IMR-90 (cell line): ENCODE measurements at regions not wholly inside any gene's neighbourhood (a gene's known extent, or its start where the extent isn't known, plus 50 kb on each side); places are given as distances from the start of the nearest gene placed in this dataset.

Experiments used
- ATAC-seq: fragments of 200-7000 bp; cut with Tn5 transposase; 2 replicates; pipeline ENCODE4 v1.9.1; 2020; ENCODE audit warnings: low read depth, mild to moderate bottlenecking, moderate library complexity
- BruUV-seq: library from RNA; stranded (reverse); fragments of 400-500 nt; replicated peaks from 2 replicates; lab custom pipeline; 2021; lab: Mats Ljungman, UMichigan
- CTCF ChIA-PET: fragments of 300-600 bp; formaldehyde crosslinking; extraction: SDS; loops from one replicate; lab custom pipeline; 2021; ENCODE audit warnings: antibody characterized with exemption; lab: Yijun Ruan, JAX
- POLR2A ChIA-PET: fragments of 300-600 bp; sonication (Branson Sonifier 250); formaldehyde crosslinking; loops from one replicate; lab custom pipeline; 2022; ENCODE audit warnings: antibody characterized with exemption; ENCODE audit not compliant: unreplicated experiment; lab: Charles Lee
- DNase-seq: peaks from one replicate; pipeline ENCODE4 v3.0.0; 2013
- H2AFZ ChIP-seq: replicated peaks from 2 replicates; pipeline ENCODE3; 2013; ENCODE audit warnings: low read length, mild to moderate bottlenecking; ENCODE audit not compliant: poor library complexity
- H2AK5ac ChIP-seq: 2 replicates; pipeline ENCODE4 v1.6.1; 2013; ENCODE audit warnings: low read depth, low read length, inconsistent platforms
- H2AK9ac ChIP-seq: replicated peaks from 2 replicates; pipeline ENCODE3; 2013; ENCODE audit warnings: mild to moderate bottlenecking, low read depth, low read length, moderate library complexity; ENCODE audit not compliant: poor library complexity
- H2BK120ac ChIP-seq: 2 replicates; pipeline ENCODE4 v1.6.1; 2013; ENCODE audit warnings: low read depth, low read length, inconsistent platforms
- H2BK15ac ChIP-seq: 3 replicates; pipeline ENCODE4 v1.6.1; 2013; ENCODE audit warnings: low read depth, low read length, inconsistent platforms
- H2BK20ac ChIP-seq: 2 replicates; pipeline ENCODE4 v1.6.1; 2013; ENCODE audit warnings: low read depth, mild to moderate bottlenecking, inconsistent platforms, low read length, moderate library complexity
- H2BK5ac ChIP-seq: 2 replicates; pipeline ENCODE4 v1.6.1; 2013; ENCODE audit warnings: mild to moderate bottlenecking, low read depth, low read length, inconsistent platforms; ENCODE audit not compliant: poor library complexity, severe bottlenecking
- H3K14ac ChIP-seq: replicated peaks from 2 replicates; pipeline ENCODE4 v1.6.1; 2013; ENCODE audit warnings: low read depth, low read length, inconsistent platforms
- H3K18ac ChIP-seq: 2 replicates; pipeline ENCODE4 v1.6.1; 2013; ENCODE audit warnings: low read depth, low read length, control low read depth
- H3K23ac ChIP-seq: 2 replicates; pipeline ENCODE4 v1.6.1; 2013; ENCODE audit warnings: low read depth, low read length, inconsistent platforms
- H3K27ac ChIP-seq: 2 replicates; pipeline ENCODE4 v1.5.1; 2013; ENCODE audit warnings: mild to moderate bottlenecking, control low read depth, low read length; ENCODE audit not compliant: insufficient read depth
- H3K27me3 ChIP-seq: 2 replicates; pipeline ENCODE4 v1.6.1; 2013; ENCODE audit warnings: low read length; ENCODE audit not compliant: control insufficient read depth, insufficient read depth
- H3K36me3 ChIP-seq: 2 replicates; pipeline ENCODE4 v1.6.1; 2013; ENCODE audit warnings: low read length, mixed read lengths; ENCODE audit not compliant: control insufficient read depth, insufficient read depth
- H3K4ac ChIP-seq: 2 replicates; pipeline ENCODE4 v1.6.1; 2013; ENCODE audit warnings: low read depth, low read length, inconsistent platforms
- H3K4me1 ChIP-seq: 2 replicates; pipeline ENCODE4 v1.6.1; 2013; ENCODE audit warnings: low read length, mixed read lengths; ENCODE audit not compliant: control insufficient read depth, insufficient read depth
- H3K4me2 ChIP-seq: 2 replicates; pipeline ENCODE4 v1.6.1; 2013; ENCODE audit warnings: low read depth, mild to moderate bottlenecking, control low read depth, low read length, moderate library complexity
- H3K4me3 ChIP-seq: 2 replicates; pipeline ENCODE4 v1.5.1; 2013; ENCODE audit warnings: low read depth, mild to moderate bottlenecking, control low read depth, low read length, moderate library complexity; ENCODE audit not compliant: insufficient read depth
- H3K56ac ChIP-seq: 2 replicates; pipeline ENCODE4 v1.6.1; 2013; ENCODE audit warnings: low read length, inconsistent platforms; ENCODE audit not compliant: insufficient read depth; ENCODE audit errors: extremely low read depth
- H3K79me1 ChIP-seq, 2 experiments: 2 replicates each; pipeline ENCODE4 v1.6.1; 2013; ENCODE audit warnings: low read length in 2 of 2, inconsistent platforms in 1 of 2, low read depth in 1 of 2
- H3K9ac ChIP-seq: 2 replicates; pipeline ENCODE4 v1.6.1; 2013; ENCODE audit warnings: low read depth, low read length, control low read depth
- H3K9me1 ChIP-seq: 2 replicates; pipeline ENCODE4 v1.6.1; 2013; ENCODE audit warnings: low read length, inconsistent platforms; ENCODE audit not compliant: insufficient read depth
- H3K9me3 ChIP-seq: 2 replicates; pipeline ENCODE4 v1.6.1; 2013; ENCODE audit warnings: low read length; ENCODE audit not compliant: control insufficient read depth, insufficient read depth
- H4K20me1 ChIP-seq: 2 replicates; pipeline ENCODE4 v1.6.1; 2013; ENCODE audit warnings: low read length, inconsistent platforms; ENCODE audit not compliant: insufficient read depth
- H4K5ac ChIP-seq: 2 replicates; pipeline ENCODE4 v1.6.1; 2013; ENCODE audit warnings: mild to moderate bottlenecking, low read depth, low read length, control low read depth
- H4K8ac ChIP-seq, 2 experiments: 2 replicates each; pipeline ENCODE4 v1.6.1; 2013; ENCODE audit warnings: low read depth in 2 of 2, low read length in 2 of 2, control low read depth in 1 of 2, inconsistent platforms in 1 of 2
- H4K91ac ChIP-seq: 2 replicates; pipeline ENCODE4 v1.6.1; 2013; ENCODE audit warnings: low read depth, low read length, inconsistent platforms; ENCODE audit not compliant: insufficient read depth
- BHLHE40 ChIP-seq: fragments of 150-350 bp; IDR thresholded peaks from 2 replicates; pipeline ENCODE4 v1.6.1; 2016; ENCODE audit warnings: mild to moderate bottlenecking, low read depth, low read length
- CEBPB ChIP-seq: IDR thresholded peaks from 2 replicates; pipeline ENCODE4 v1.6.1; 2012; ENCODE audit warnings: low read depth, low read length, improper control_type of control experiment
- CHD1 ChIP-seq: IDR thresholded peaks from 2 replicates; pipeline ENCODE4 v1.6.1; 2012; ENCODE audit warnings: low read depth, low read length, improper control_type of control experiment
- CTCF ChIP-seq: conservative IDR thresholded peaks from 2 replicates; pipeline ENCODE4 v1.5.1; 2012; ENCODE audit warnings: mild to moderate bottlenecking, low read depth, low read length, improper control_type of control experiment
- MAFK ChIP-seq: IDR thresholded peaks from 2 replicates; pipeline ENCODE4 v1.6.1; 2012; ENCODE audit warnings: low read depth, low read length, improper control_type of control experiment
- MAZ ChIP-seq: IDR thresholded peaks from 2 replicates; pipeline ENCODE4 v1.6.1; 2012; ENCODE audit warnings: low read depth, mild to moderate bottlenecking, low read length, improper control_type of control experiment, moderate library complexity, borderline replicate concordance
- MXI1 ChIP-seq: IDR thresholded peaks from 2 replicates; pipeline ENCODE4 v1.6.1; 2012; ENCODE audit warnings: low read depth, mild to moderate bottlenecking, low read length, moderate library complexity, borderline replicate concordance
- RAD21 ChIP-seq: IDR thresholded peaks from 2 replicates; pipeline ENCODE4 v1.6.1; 2012; ENCODE audit warnings: low read length, improper control_type of control experiment
- RFX5 ChIP-seq: IDR thresholded peaks from 2 replicates; pipeline ENCODE4 v1.8.0; 2012; ENCODE audit warnings: low read depth, mild to moderate bottlenecking, low read length, moderate library complexity
- USF2 ChIP-seq: fragments of 150-350 bp; IDR thresholded peaks from 2 replicates; pipeline ENCODE4 v1.6.1; 2017; ENCODE audit warnings: mild to moderate bottlenecking, antibody characterized with exemption, low read length, low read depth
- WGBS, 2 experiments: methylation state at CpG; one replicate each; pipeline versions ENCODE4 v1.1.5 to v1.1.7; 2013; ENCODE audit warnings: missing lambda C conversion rate in 2 of 2; ENCODE audit not compliant: insufficient read length in 1 of 2; ENCODE audit errors: extremely low coverage in 2 of 2; 5-methylcytosine and 5-hydroxymethylcytosine counted together
- dilution Hi-C: fragments of 300-500 bp; cut with HindIII; formaldehyde crosslinking; loops from one replicate; pipeline ENCODE4 v1.14.3; 2018; ENCODE audit warnings: low sequenced_read_pairs; ENCODE audit not compliant: unreplicated experiment
- in situ Hi-C: fragments of 300-500 bp; cut with MboI; formaldehyde crosslinking; loops from 3 replicates; pipeline ENCODE4 v1.14.3; 2019; ENCODE audit warnings: low sequenced_read_pairs, inconsistent platforms, mixed read lengths
- intact Hi-C: fragments of 100-400 bp; cut with micrococcal nuclease; formaldehyde crosslinking; loops from 2 replicates; pipeline ENCODE4 v1.10.0; 2022
- TF ChIP-seq, protein P1 (sequence below): fragments of 150-350 bp; IDR thresholded peaks from 2 replicates; pipeline ENCODE4 v1.6.1; 2016; ENCODE audit warnings: low read depth, mild to moderate bottlenecking, low read length, moderate library complexity, borderline replicate concordance

- ATAC-seq (no peak), DNase-seq (no peak)
- H2BK5ac ChIP-seq, result no peak overlapping the region
- dilution Hi-C loops, result no loop called here
- TF ChIP-seq CEBPB, result no peak
- TF ChIP-seq RFX5, result no peak
- no peak for TF ChIP-seq BHLHE40
- no peak for TF ChIP-seq MAFK
- no peak for TF ChIP-seq CTCF
- no peak for TF ChIP-seq USF2
- no peak for TF ChIP-seq CHD1
- no peak for TF ChIP-seq MAZ
- TF ChIP-seq RAD21, result no peak
- TF ChIP-seq MXI1, result no peak
- TF ChIP-seq, protein P1, sequence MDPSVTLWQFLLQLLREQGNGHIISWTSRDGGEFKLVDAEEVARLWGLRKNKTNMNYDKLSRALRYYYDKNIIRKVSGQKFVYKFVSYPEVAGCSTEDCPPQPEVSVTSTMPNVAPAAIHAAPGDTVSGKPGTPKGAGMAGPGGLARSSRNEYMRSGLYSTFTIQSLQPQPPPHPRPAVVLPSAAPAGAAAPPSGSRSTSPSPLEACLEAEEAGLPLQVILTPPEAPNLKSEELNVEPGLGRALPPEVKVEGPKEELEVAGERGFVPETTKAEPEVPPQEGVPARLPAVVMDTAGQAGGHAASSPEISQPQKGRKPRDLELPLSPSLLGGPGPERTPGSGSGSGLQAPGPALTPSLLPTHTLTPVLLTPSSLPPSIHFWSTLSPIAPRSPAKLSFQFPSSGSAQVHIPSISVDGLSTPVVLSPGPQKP, result no peak
- in situ Hi-C loops, result no loop called here
- H3K36me3 ChIP-seq, result no peaks in the 10 kb centered on the region
- H3K18ac ChIP-seq, result no peak overlapping the region
- intact Hi-C loops, result no loop called here
- H3K27ac ChIP-seq, result no peak overlapping the region
- H2BK120ac ChIP-seq, result no peak overlapping the region
- no peak overlapping the region for H4K8ac ChIP-seq
- H3K4me2 ChIP-seq, result no peak overlapping the region
- no peak overlapping the region for H3K23ac ChIP-seq
- H3K9me3 ChIP-seq, result peaks cover 8% of the 10 kb centered on the region
- no peak overlapping the region for H3K14ac ChIP-seq
- H2AK9ac ChIP-seq, result no peak overlapping the region
- no TSS peak for BruUV-seq
- H3K4ac ChIP-seq, result no peak overlapping the region
- no peak overlapping the region for H2BK15ac ChIP-seq
- no peak overlapping the region for H3K4me3 ChIP-seq
- H3K9me1 ChIP-seq, result no peaks in the 10 kb centered on the region
- H3K9ac ChIP-seq, result no peak overlapping the region
- H3K79me1 ChIP-seq, result no peaks in the 10 kb centered on the region
- H2AFZ ChIP-seq, result no peak overlapping the region
- H3K56ac ChIP-seq, result no peak overlapping the region
- no peak overlapping the region for H4K5ac ChIP-seq
- ChIA-PET CTCF (no interaction called here), POLR2A (no interaction called here)
- H4K91ac ChIP-seq, result no peak overlapping the region
- H2AK5ac ChIP-seq, result no peak overlapping the region
- no peak overlapping the region for H2BK20ac ChIP-seq
- no CpG with 5 or more reads among the region's 1 CpG for WGBS, 2 experiments
- no peaks in the 10 kb centered on the region for H3K4me1 ChIP-seq
- H3K27me3 ChIP-seq, result no peaks in the 10 kb centered on the region
- H4K20me1 ChIP-seq, result no peaks in the 10 kb centered on the region
Observed at GRCh38 chr4:66160606-66161005, 490.3 kb upstream of the EPHA5 start.
